Adrenal gland (tissue), 9 donors: ENCODE measurements at regions not wholly inside any gene's neighbourhood (a gene's known extent, or its start where the extent isn't known, plus 50 kb on each side); places are given as distances from the start of the nearest gene placed in this dataset.

Source experiments
- DNase-seq, 7 donors: peaks; one replicate each; pipeline ENCODE4 v3.0.0-alpha.2; 2019 to 2020
- H3K27ac ChIP-seq, 5 donors: fragments of 200-600 bp; sonication (generic) in 4 of 5; 1 replicate in 3 of 5; 2 replicates in 2 of 5; pipeline versions ENCODE4 v1.5.1 to v1.8.0; 2016 to 2020; ENCODE audit warnings: mild to moderate bottlenecking in 1 of 5
- H3K27me3 ChIP-seq: fragments of 200-600 bp; 2 replicates; pipeline ENCODE4 v1.8.0; 2021
- H3K36me3 ChIP-seq, 2 donors: fragments of 200-600 bp; replicated peaks in 1 of 2; 1 replicate in 1 of 2; 2 replicates in 1 of 2; pipeline versions ENCODE4 v1.5.1 to v1.8.0; 2018 to 2022
- H3K4me1 ChIP-seq, 2 donors: fragments of 200-600 bp; replicated peaks in 1 of 2; 1 replicate in 1 of 2; 2 replicates in 1 of 2; pipeline versions ENCODE4 v1.5.1 to v1.8.0; 2018 to 2021
- H3K4me3 ChIP-seq, 4 donors: fragments of 200-600 bp; sonication (generic) in 3 of 4; one replicate each; pipeline ENCODE4 v1.5.1; 2016 to 2018
- H3K9me3 ChIP-seq, 3 donors: fragments of 200-600 bp; sonication (generic) in 1 of 3; replicated peaks in 1 of 3; 1 replicate in 2 of 3; 2 replicates in 1 of 3; pipeline versions ENCODE4 v1.5.1 to v1.8.0; 2016 to 2021
- CTCF ChIP-seq, 6 experiments: fragments of 450-650 bp in 4 of 6; fragments of 200-600 bp in 2 of 6; sonication (generic) in 1 of 6; IDR thresholded peaks; 1 replicate in 5 of 6; 2 replicates in 1 of 6; pipeline versions ENCODE4 v1.5.1 to v1.8.0; 2016 to 2021; ENCODE audit warnings: antibody characterized with exemption in 6 of 6, mild to moderate bottlenecking in 2 of 6, moderate library complexity in 1 of 6
- POLR2A ChIP-seq, 2 donors: fragments of 450-650 bp; IDR thresholded peaks; one replicate each; pipeline ENCODE4 v1.6.1; 2017; ENCODE audit warnings: antibody characterized with exemption in 2 of 2, mild to moderate bottlenecking in 2 of 2, moderate library complexity in 1 of 2
- WGBS, 4 donors: extraction: QIAGEN DNeasy Blood & Tissue Kit in 2 of 4; methylation state at CpG; one replicate each; pipeline versions ENCODE4 v1.1.5 to v1.1.7; 2013 to 2017; 5-methylcytosine and 5-hydroxymethylcytosine counted together
- intact Hi-C, 2 donors: fragments of 100-400 bp; cut with DNase I; formaldehyde crosslinking; loops; one replicate each; pipeline versions ENCODE4 v1.14.1 to v1.15.0; 2022 to 2023
- donor health status: healthy with polysubstance abuse.
- donor health status: Bipolar disorder and iron deficiency.
- donor health status: DM: yes; HTN: yes; CAD: no.
- donor health status: DM: no; HTN: no; CAD: no.
- donor health status: DM: no; HTN: no; CAD: no.

GRCh38 chr10:88127766-88128165 lies 264.3 kb downstream of the PTEN start:
- Histone ChIP-seq H3K27ac (no peak overlapping the region), H3K27me3 (no peaks in the 10 kb centered on the region), H3K36me3 (no peaks in the 10 kb centered on the region), H3K9me3 (no peaks in the 10 kb centered on the region), H3K4me3 (no peak overlapping the region), H3K4me1 (peaks cover 4 to 5% of the 10 kb centered on the region in 2 donors)
- no peak for TF ChIP-seq CTCF (IDR thresholded peaks at IDR 0.05)
- 75 to 84% (median 79%) methylated on average over 1 of the region's 1 CpG for WGBS, 4 donors
- intact Hi-C loops: no loop called here
- no peak for DNase-seq

GRCh38 chr10:88129013-88129412 lies 265.6 kb downstream of the PTEN start:
- no peak for TF ChIP-seq CTCF (IDR thresholded peaks at IDR 0.05)
- no peak for TF ChIP-seq POLR2A (IDR thresholded peaks at IDR 0.05)

GRCh38 chr10:88130912-88131311 lies 267.5 kb downstream of the PTEN start:
- Histone ChIP-seq H3K4me1 (peaks cover 4 to 5% of the 10 kb centered on the region in 2 donors), H3K9me3 (no peaks in the 10 kb centered on the region), H3K4me3 (no peak overlapping the region), H3K27ac (no peak overlapping the region), H3K27me3 (no peaks in the 10 kb centered on the region), H3K36me3 (no peaks in the 10 kb centered on the region)
- 86 to 97% (median 90%) methylated on average over 1 of the region's 1 CpG for WGBS, 4 donors
- intact Hi-C loops: no loop called here
- no peak for DNase-seq
- no peak for TF ChIP-seq CTCF (IDR thresholded peaks at IDR 0.05)
- no peak for TF ChIP-seq POLR2A (IDR thresholded peaks at IDR 0.05)

More at GRCh38 chr10:88129013-88129412, 265.6 kb downstream of the PTEN start:
- H3K4me3 ChIP-seq: no peak overlapping the region
- H3K36me3 ChIP-seq: no peaks in the 10 kb centered on the region
- no peaks in the 10 kb centered on the region for H3K9me3 ChIP-seq
- no peak overlapping the region for H3K27ac ChIP-seq
- intact Hi-C loops: no loop called here
- H3K27me3 ChIP-seq: no peaks in the 10 kb centered on the region
- peaks cover 4 to 5% of the 10 kb centered on the region in 2 donors for H3K4me1 ChIP-seq
- WGBS, 4 donors: 93 to 95% (median 94%) methylated on average over 2 of the region's 2 CpGs
- no peak for DNase-seq

DNA sequence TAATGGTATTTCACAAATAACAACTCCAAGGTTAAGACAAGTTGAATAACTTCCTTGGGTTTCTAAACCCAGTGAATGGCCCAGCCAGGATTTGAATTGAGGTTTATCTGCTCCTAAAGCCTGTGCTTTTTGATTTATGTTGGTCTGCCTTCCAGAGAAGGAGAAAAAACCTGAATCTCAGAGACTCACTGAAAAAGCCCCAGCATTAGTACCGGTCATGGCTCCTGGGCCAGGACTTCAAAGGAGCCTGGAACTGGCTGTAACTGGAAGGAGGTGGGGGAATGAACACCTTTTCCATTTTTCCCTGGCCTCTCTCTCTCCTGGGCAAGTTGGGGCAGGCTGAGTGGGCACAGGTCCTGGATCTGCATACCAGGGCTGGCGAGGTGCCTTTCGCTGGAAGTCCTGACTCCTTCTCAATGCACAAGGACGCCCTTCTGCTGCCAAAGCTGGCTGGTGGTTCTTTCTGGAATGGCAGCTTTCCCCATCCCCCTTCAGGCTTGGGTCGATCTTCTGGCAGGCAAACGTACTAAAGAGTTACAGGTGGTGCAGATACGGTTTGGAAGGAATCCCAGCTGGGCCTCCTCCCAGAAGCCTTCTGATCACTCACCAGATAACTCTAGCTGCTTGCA lies 268.2 kb downstream of the PTEN start:
- Histone ChIP-seq H3K36me3 (no peaks in the 10 kb centered on the region), H3K27ac (peak overlapping the region in 1 of 5 donors; percentile 2), H3K4me1 (peaks cover 4 to 5% of the 10 kb centered on the region in 2 donors), H3K4me3 (no peak overlapping the region), H3K27me3 (no peaks in the 10 kb centered on the region), H3K9me3 (no peaks in the 10 kb centered on the region)
- no peak for TF ChIP-seq POLR2A (IDR thresholded peaks at IDR 0.05)
- TF ChIP-seq CTCF (IDR thresholded peaks at IDR 0.05): peak in 3 of 6 experiments; percentile 23 to 48 (median 38)
- intact Hi-C loops: no loop called here
- DNase-seq: peak in 6 of 7 donors; percentile 35 to 82 (median 68)
- WGBS, 4 donors: 37 to 60% (median 49%) methylated on average over 7 of the region's 7 CpGs
